ENCODE measurements at regions not wholly inside any gene's neighbourhood (a gene's known extent, or its start where the extent isn't known, plus 50 kb on each side); places are given as distances from the start of the nearest gene placed in this dataset.

- no peak for DNase-seq (ENCODE audit: low read depth in 2 of 2, low spot score in 1 of 2)
These were observed 236.3 kb downstream of the SEC14L1 start for GRCh38 chr17:77376795-77377709.

- no peak for DNase-seq (ENCODE audit: low read depth in 2 of 2, low spot score in 1 of 2)
These were observed 237.0 kb downstream of the SEC14L1 start for GRCh38 chr17:77377710-77378235.

GRCh38 chr17:77378318-77379064 lies 237.7 kb downstream of the SEC14L1 start:
- DNase-seq (ENCODE audit: low read depth in 2 of 2, low spot score in 1 of 2), result no peak

GRCh38 chr17:77379065-77379428 lies 238.3 kb downstream of the SEC14L1 start:
- no peak for DNase-seq (ENCODE audit: low read depth in 2 of 2, low spot score in 1 of 2)

GRCh38 chr17:77379832-77380231 lies 239.1 kb downstream of the SEC14L1 start:
- no peak for DNase-seq (ENCODE audit: low read depth in 2 of 2, low spot score in 1 of 2)

GRCh38 chr17:77380395-77381184 lies 239.8 kb downstream of the SEC14L1 start:
- DNase-seq (ENCODE audit: low read depth in 2 of 2, low spot score in 1 of 2), result no peak

GRCh38 chr17:77381185-77381700 lies 240.5 kb downstream of the SEC14L1 start:
- DNase-seq (ENCODE audit: low read depth in 2 of 2, low spot score in 1 of 2), result no peak

GRCh38 chr17:77381731-77382130 lies 241.0 kb downstream of the SEC14L1 start:
- no peak for DNase-seq (ENCODE audit: low read depth in 2 of 2, low spot score in 1 of 2)

- DNase-seq (ENCODE audit: low read depth in 2 of 2, low spot score in 1 of 2), result no peak
These were observed 241.7 kb downstream of the SEC14L1 start for GRCh38 chr17:77382356-77382911.

GRCh38 chr17:77382966-77383612 lies 242.3 kb downstream of the SEC14L1 start:
- DNase-seq (ENCODE audit: low read depth in 2 of 2, low spot score in 1 of 2), result no peak

- DNase-seq (ENCODE audit: low read depth in 2 of 2, low spot score in 1 of 2), result no peak
These were observed 243.1 kb downstream of the SEC14L1 start for GRCh38 chr17:77383613-77384608.

GRCh38 chr17:77385750-77386501 lies 245.2 kb downstream of the SEC14L1 start:
- no peak for DNase-seq (ENCODE audit: low read depth in 2 of 2, low spot score in 1 of 2)

- no peak for DNase-seq (ENCODE audit: low read depth in 2 of 2, low spot score in 1 of 2)
These were observed 245.9 kb downstream of the SEC14L1 start for GRCh38 chr17:77386502-77387192.

GRCh38 chr17:77387891-77388290 lies 247.1 kb downstream of the SEC14L1 start:
- no peak for DNase-seq (ENCODE audit: low read depth in 2 of 2, low spot score in 1 of 2)

GRCh38 chr17:77388384-77389306 lies 247.9 kb downstream of the SEC14L1 start:
- DNase-seq (ENCODE audit: low read depth in 2 of 2, low spot score in 1 of 2), result no peak

GRCh38 chr17:77390870-77391269 lies 250.1 kb downstream of the SEC14L1 start:
- no peak for DNase-seq (ENCODE audit: low read depth in 2 of 2, low spot score in 1 of 2)
